Vagina (tissue), 2 donors: ENCODE measurements at regions not wholly inside any gene's neighbourhood (a gene's known extent, or its start where the extent isn't known, plus 50 kb on each side); places are given as distances from the start of the nearest gene placed in this dataset.

ENCODE experiments used
- DNase-seq, 2 donors: peaks; one replicate each; pipeline ENCODE4 v3.0.0-alpha.2; 2017; ENCODE audit errors: extremely low spot score in 2 of 2
- H3K27ac ChIP-seq: fragments of 200-600 bp; sonication (generic); one replicate; pipeline ENCODE4 v1.5.1; 2019
- H3K27me3 ChIP-seq: fragments of 200-600 bp; sonication (generic); one replicate; pipeline ENCODE4 v1.5.1; 2019
- H3K36me3 ChIP-seq, 2 donors: fragments of 200-600 bp; sonication (generic); one replicate each; pipeline ENCODE4 v1.5.1; 2017 to 2019
- H3K4me1 ChIP-seq: fragments of 200-600 bp; sonication (generic); one replicate; pipeline ENCODE4 v1.5.1; 2019
- H3K4me3 ChIP-seq, 2 donors: fragments of 200-600 bp; sonication (generic); 1 replicate in 1 of 2; 2 replicates in 1 of 2; pipeline ENCODE4 v1.5.1; 2016 to 2019
- H3K9me3 ChIP-seq: fragments of 200-600 bp; sonication (generic); one replicate; pipeline ENCODE4 v1.5.1; 2019
- POLR2A ChIP-seq, 2 donors: fragments of 450-650 bp; IDR thresholded peaks; one replicate each; pipeline ENCODE4 v1.6.1; 2017; ENCODE audit warnings: antibody characterized with exemption in 2 of 2, mild to moderate bottlenecking in 2 of 2, moderate library complexity in 2 of 2
- POLR2AphosphoS5 ChIP-seq, 2 donors: sonication (generic); formaldehyde crosslinking; IDR thresholded peaks; one replicate each; pipeline ENCODE4 v1.9.0; 2017; ENCODE audit warnings: antibody characterized with exemption in 2 of 2, mild to moderate bottlenecking in 2 of 2, low read depth in 1 of 2; ENCODE audit not compliant: insufficient read depth in 1 of 2
- intact Hi-C: fragments of 100-400 bp; cut with DNase I; formaldehyde crosslinking; loops from one replicate; pipeline ENCODE4 v1.15.1; 2023
- TF ChIP-seq, protein P1 (sequence below), 3 experiments: fragments of 450-650 bp in 2 of 3; fragments of 200-600 bp in 1 of 3; sonication (generic) in 1 of 3; IDR thresholded peaks; one replicate each; pipeline ENCODE4 v1.5.1; 2017 to 2019; ENCODE audit warnings: antibody characterized with exemption in 3 of 3, mild to moderate bottlenecking in 2 of 3, moderate library complexity in 2 of 3

DNA sequence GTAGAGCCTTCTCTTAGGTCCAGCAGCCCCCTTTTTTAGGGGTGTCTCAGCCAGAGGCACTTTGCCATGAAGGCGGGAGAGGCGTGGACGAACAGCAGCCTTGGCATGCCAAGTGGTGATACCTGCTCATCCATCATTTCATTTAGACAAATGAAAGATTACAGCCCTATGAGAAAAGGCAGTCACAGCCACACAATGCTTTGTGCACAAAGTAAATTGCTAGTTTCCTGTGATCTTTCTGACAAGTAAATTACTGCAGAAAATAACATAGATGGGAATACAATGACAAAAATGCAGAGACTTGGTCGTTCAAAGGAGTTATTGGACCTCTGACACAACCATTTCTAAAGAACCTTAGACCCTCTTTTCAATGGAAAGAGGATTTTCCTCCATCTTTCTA lies 94.9 kb downstream of the RND3 start:
- DNase-seq, result no peak
- H3K27me3 ChIP-seq, result no peaks in the 10 kb centered on the region
- TF ChIP-seq, protein P1, sequence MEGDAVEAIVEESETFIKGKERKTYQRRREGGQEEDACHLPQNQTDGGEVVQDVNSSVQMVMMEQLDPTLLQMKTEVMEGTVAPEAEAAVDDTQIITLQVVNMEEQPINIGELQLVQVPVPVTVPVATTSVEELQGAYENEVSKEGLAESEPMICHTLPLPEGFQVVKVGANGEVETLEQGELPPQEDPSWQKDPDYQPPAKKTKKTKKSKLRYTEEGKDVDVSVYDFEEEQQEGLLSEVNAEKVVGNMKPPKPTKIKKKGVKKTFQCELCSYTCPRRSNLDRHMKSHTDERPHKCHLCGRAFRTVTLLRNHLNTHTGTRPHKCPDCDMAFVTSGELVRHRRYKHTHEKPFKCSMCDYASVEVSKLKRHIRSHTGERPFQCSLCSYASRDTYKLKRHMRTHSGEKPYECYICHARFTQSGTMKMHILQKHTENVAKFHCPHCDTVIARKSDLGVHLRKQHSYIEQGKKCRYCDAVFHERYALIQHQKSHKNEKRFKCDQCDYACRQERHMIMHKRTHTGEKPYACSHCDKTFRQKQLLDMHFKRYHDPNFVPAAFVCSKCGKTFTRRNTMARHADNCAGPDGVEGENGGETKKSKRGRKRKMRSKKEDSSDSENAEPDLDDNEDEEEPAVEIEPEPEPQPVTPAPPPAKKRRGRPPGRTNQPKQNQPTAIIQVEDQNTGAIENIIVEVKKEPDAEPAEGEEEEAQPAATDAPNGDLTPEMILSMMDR (IDR thresholded peaks at IDR 0.05), result no peak
- TF ChIP-seq POLR2A (IDR thresholded peaks at IDR 0.05), result no peak
- TF ChIP-seq POLR2AphosphoS5 (IDR thresholded peaks at IDR 0.05; ENCODE audit: insufficient read depth in 1 of 2, low read depth in 1 of 2), result no peak
- H3K4me3 ChIP-seq, result no peak overlapping the region
- no peaks in the 10 kb centered on the region for H3K4me1 ChIP-seq
- H3K36me3 ChIP-seq, result no peaks in the 10 kb centered on the region
- no peaks in the 10 kb centered on the region for H3K9me3 ChIP-seq
- intact Hi-C loops, result no loop called here
- no peak overlapping the region for H3K27ac ChIP-seq

DNA sequence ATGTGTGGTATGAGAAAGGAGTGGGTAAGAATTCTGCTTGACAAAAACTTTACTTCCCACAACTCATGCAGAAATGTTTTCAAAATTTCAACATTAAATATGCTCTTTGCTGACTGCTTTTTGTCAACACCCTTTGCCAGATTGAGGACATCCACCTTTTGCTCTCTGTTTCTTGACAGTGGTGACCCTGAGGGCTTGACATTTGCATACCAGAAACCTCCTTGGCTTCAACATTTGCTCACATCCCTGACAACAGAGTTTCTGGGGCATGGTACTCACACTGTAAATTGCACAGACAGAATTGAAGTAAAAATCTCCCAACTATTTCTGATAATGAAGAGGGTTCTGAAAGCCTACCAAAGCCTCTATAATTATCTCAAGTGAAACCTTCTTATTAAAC lies 95.7 kb downstream of the RND3 start:
- TF ChIP-seq POLR2AphosphoS5 (IDR thresholded peaks at IDR 0.05; ENCODE audit: insufficient read depth in 1 of 2, low read depth in 1 of 2) (no peak), POLR2A (IDR thresholded peaks at IDR 0.05) (no peak)
- TF ChIP-seq, protein P1 (IDR thresholded peaks at IDR 0.05), result no peak
- DNase-seq, result no peak
- Histone ChIP-seq H3K4me1 (no peaks in the 10 kb centered on the region), H3K9me3 (no peaks in the 10 kb centered on the region), H3K27me3 (no peaks in the 10 kb centered on the region), H3K4me3 (no peak overlapping the region), H3K36me3 (no peaks in the 10 kb centered on the region), H3K27ac (no peak overlapping the region)
- intact Hi-C loops, result no loop called here

DNA sequence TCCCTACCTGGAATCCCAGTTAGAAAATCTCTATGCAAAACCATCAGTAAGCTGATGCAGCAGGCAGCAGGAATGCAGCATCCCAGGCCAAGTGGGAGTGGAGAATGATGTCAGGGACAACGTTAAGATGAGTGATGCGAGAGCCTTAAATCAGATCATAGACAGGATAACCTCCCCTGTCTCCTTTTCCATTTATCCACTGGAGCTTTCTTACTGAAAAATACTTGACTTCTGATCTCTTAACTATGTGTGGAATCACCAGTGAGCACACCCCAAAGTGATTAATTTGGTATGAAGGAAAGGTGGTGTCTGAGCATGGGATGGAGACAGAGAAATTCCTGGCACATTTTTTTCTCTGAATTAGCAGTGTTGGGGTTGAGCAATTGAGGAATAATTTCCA lies 98.0 kb downstream of the RND3 start:
- TF ChIP-seq POLR2A (IDR thresholded peaks at IDR 0.05) (no peak), POLR2AphosphoS5 (IDR thresholded peaks at IDR 0.05; ENCODE audit: insufficient read depth in 1 of 2, low read depth in 1 of 2) (no peak)
- TF ChIP-seq, protein P1 (IDR thresholded peaks at IDR 0.05), result no peak
- H3K9me3 ChIP-seq, result peaks cover 8% of the 10 kb centered on the region
- no peaks in the 10 kb centered on the region for H3K4me1 ChIP-seq
- H3K27ac ChIP-seq, result no peak overlapping the region
- intact Hi-C loops, result no loop called here
- H3K4me3 ChIP-seq, result no peak overlapping the region
- no peak for DNase-seq
- H3K36me3 ChIP-seq, result no peaks in the 10 kb centered on the region
- H3K27me3 ChIP-seq, result no peaks in the 10 kb centered on the region

DNA sequence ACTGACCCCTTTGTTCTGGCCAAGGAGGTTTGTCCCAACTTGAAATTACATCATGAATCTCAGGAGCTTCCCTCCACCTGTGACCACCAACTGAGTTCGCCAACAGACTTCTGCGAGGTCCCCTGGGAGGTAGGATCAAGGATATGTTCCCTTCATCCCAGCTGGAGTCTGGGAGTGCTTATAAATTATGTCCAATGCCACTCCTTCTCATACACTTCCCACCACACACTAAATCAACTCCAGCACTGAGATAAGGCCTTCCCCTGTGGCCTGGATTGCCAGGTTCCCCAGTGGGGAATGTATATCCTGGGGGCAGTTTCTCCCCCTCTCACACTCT lies 99.2 kb downstream of the RND3 start:
- Histone ChIP-seq H3K4me1 (no peaks in the 10 kb centered on the region), H3K36me3 (no peaks in the 10 kb centered on the region), H3K4me3 (no peak overlapping the region), H3K9me3 (peaks cover 8% of the 10 kb centered on the region), H3K27me3 (no peaks in the 10 kb centered on the region), H3K27ac (no peak overlapping the region)
- DNase-seq, result no peak
- TF ChIP-seq POLR2A (IDR thresholded peaks at IDR 0.05) (no peak), POLR2AphosphoS5 (IDR thresholded peaks at IDR 0.05; ENCODE audit: insufficient read depth in 1 of 2, low read depth in 1 of 2) (no peak)
- TF ChIP-seq, protein P1 (IDR thresholded peaks at IDR 0.05), result no peak
- intact Hi-C loops, result no loop called here

DNA sequence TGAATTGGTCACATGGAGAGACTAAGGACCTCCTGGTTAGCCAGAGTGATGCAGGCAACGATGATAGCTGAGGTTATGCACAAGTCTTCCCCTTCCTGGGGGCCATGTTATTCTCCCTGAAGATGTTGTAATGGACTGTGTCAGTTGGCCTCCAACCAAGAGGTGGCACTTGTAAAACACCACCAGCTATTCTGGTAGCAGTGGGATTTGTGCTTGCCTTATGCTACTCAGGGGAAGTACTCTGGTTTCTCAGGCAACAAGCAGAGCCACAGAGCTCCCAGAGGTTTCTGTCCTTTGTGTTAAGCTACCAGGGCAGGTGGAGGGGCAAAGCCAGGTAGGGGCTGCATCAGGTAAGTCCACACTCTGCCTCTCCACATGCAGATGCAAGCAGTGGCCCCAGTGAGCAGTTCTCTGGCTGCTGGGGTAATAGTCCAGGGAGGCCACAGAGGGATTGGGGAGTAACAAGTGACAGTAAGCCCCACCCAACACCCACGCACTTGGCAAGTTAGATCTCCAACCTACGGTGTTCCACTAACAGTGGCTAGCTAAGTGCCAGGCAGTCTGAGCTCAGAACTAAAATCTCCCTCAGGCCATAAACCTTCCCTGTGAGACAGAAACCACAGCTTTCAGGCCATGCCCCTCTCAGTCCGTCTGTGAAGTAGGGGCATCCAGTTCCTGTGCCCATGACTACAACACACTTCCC lies 99.7 kb downstream of the RND3 start:
- H3K9me3 ChIP-seq, result peaks cover 8% of the 10 kb centered on the region
- H3K27ac ChIP-seq, result no peak overlapping the region
- intact Hi-C loops, result no loop called here
- H3K4me1 ChIP-seq, result no peaks in the 10 kb centered on the region
- no peaks in the 10 kb centered on the region for H3K36me3 ChIP-seq
- DNase-seq, result no peak
- no peaks in the 10 kb centered on the region for H3K27me3 ChIP-seq
- no peak overlapping the region for H3K4me3 ChIP-seq
- TF ChIP-seq POLR2AphosphoS5 (IDR thresholded peaks at IDR 0.05; ENCODE audit: insufficient read depth in 1 of 2, low read depth in 1 of 2) (no peak), POLR2A (IDR thresholded peaks at IDR 0.05) (no peak)
- TF ChIP-seq, protein P1 (IDR thresholded peaks at IDR 0.05), result no peak
